Neural progenitor cell (in vitro differentiated cells): ENCODE measurements at regions not wholly inside any gene's neighbourhood (a gene's known extent, or its start where the extent isn't known, plus 50 kb on each side); places are given as distances from the start of the nearest gene placed in this dataset.

Experiments
- DNase-seq: peaks from one replicate; pipeline ENCODE4 v3.0.0-alpha.2; 2016; ENCODE audit warnings: low spot score
- H2AFZ ChIP-seq: fragments of 200-600 bp; sonication (generic); replicated peaks from 2 replicates; pipeline ENCODE4 v1.6.1; 2016; ENCODE audit warnings: antibody characterized with exemption
- H3F3A ChIP-seq: fragments of 200-600 bp; sonication (generic); 2 replicates; pipeline ENCODE4 v1.6.1; 2016; ENCODE audit warnings: antibody characterized with exemption, low read depth
- H3K27ac ChIP-seq: fragments of 200-600 bp; sonication (generic); 2 replicates; pipeline ENCODE4 v1.5.1; 2016; ENCODE audit warnings: mild to moderate bottlenecking
- H3K27me3 ChIP-seq: fragments of 200-600 bp; sonication (generic); 2 replicates; pipeline ENCODE4 v1.6.1; 2016; ENCODE audit warnings: mild to moderate bottlenecking, moderate library complexity
- H3K36me3 ChIP-seq: fragments of 200-600 bp; sonication (generic); 2 replicates; pipeline ENCODE4 v1.5.1; 2016
- H3K4me1 ChIP-seq: fragments of 200-600 bp; sonication (generic); 2 replicates; pipeline ENCODE4 v1.6.1; 2016; ENCODE audit warnings: mixed run types
- H3K4me2 ChIP-seq: fragments of 200-600 bp; sonication (generic); 2 replicates; pipeline ENCODE4 v1.6.1; 2016
- H3K4me3 ChIP-seq: fragments of 200-600 bp; sonication (generic); 2 replicates; pipeline ENCODE4 v1.5.1; 2016
- H3K79me2 ChIP-seq: fragments of 200-600 bp; sonication (generic); 2 replicates; pipeline ENCODE4 v1.6.1; 2016; ENCODE audit warnings: low read depth
- H3K9ac ChIP-seq: fragments of 200-600 bp; sonication (generic); 2 replicates; pipeline ENCODE4 v1.6.1; 2016
- H3K9me3 ChIP-seq: fragments of 200-600 bp; sonication (generic); 2 replicates; pipeline ENCODE4 v1.5.1; 2016; ENCODE audit warnings: low read depth
- H4K20me1 ChIP-seq: fragments of 200-600 bp; sonication (generic); 2 replicates; pipeline ENCODE4 v1.6.1; 2016; ENCODE audit warnings: low read depth
- H3K27ac Mint-ChIP-seq: 3 replicates; pipeline ENCODE4 v1.8.0; 2021; ENCODE audit warnings: mixed read lengths
- H3K27me3 Mint-ChIP-seq: 2 replicates; pipeline ENCODE4 v1.8.0; 2022; ENCODE audit warnings: low read depth, mild to moderate bottlenecking, inconsistent platforms, moderate library complexity, mixed read lengths; ENCODE audit not compliant: insufficient read depth
- H3K36me3 Mint-ChIP-seq: 3 replicates; pipeline ENCODE4 v1.8.0; 2021; ENCODE audit warnings: mixed read lengths
- H3K4me1 Mint-ChIP-seq: 3 replicates; pipeline ENCODE4 v1.8.0; 2021; ENCODE audit warnings: mixed read lengths
- H3K4me3 Mint-ChIP-seq: 3 replicates; pipeline ENCODE4 v1.8.0; 2021; ENCODE audit warnings: mild to moderate bottlenecking, moderate library complexity, mixed read lengths
- H3K9me3 Mint-ChIP-seq: 3 replicates; pipeline ENCODE4 v1.8.0; 2020; ENCODE audit warnings: mixed read lengths
- EZH2 ChIP-seq: fragments of 200-600 bp; sonication (generic); IDR thresholded peaks from 2 replicates; pipeline ENCODE4 v1.6.1; 2017; ENCODE audit warnings: antibody characterized with exemption, mild to moderate bottlenecking, moderate library complexity
- EZH2phosphoT487 ChIP-seq: fragments of 200-600 bp; sonication (generic); IDR thresholded peaks from 2 replicates; pipeline ENCODE4 v1.6.1; 2017; ENCODE audit warnings: antibody characterized with exemption
- TF ChIP-seq, protein P1 (sequence below): fragments of 200-600 bp; sonication (generic); IDR thresholded peaks from 2 replicates; pipeline ENCODE4 v1.5.1; 2017; ENCODE audit warnings: antibody characterized with exemption, mild to moderate bottlenecking

DNA sequence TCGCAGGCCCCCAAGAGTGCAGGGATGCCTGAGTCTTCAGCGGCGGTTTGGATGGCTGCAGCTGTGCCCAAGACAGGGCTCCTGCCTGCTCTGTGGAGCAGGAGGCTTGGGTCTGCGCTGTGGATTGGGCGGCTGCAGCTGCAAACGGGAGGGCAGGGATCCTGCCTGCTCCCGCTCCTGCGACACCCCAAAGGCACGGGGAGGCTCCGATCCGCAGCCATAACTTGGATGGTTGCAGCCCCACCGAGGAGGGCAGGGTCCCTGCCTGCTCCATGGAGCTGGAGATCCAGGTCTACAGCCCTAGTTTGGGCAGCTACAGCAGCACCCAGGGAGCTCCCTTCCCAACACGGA, 898.8 kb upstream of the NEGR1 start:
- Histone ChIP-seq H3K27me3 (no peaks in the 10 kb centered on the region), H4K20me1 (no peaks in the 10 kb centered on the region), H3K27ac (no peak overlapping the region), H3K4me1 (no peaks in the 10 kb centered on the region), H3K4me2 (no peak overlapping the region), H3F3A (no peaks in the 10 kb centered on the region), H2AFZ (no peak overlapping the region), H3K9ac (no peak overlapping the region), H3K79me2 (no peaks in the 10 kb centered on the region), H3K4me3 (no peak overlapping the region), H3K9me3 (no peaks in the 10 kb centered on the region), H3K36me3 (no peaks in the 10 kb centered on the region)
- H3K27me3 Mint-ChIP-seq: peaks cover 3% of the 10 kb centered on the region
- H3K9me3 Mint-ChIP-seq: no peaks in the 10 kb centered on the region
- no peak for DNase-seq
- TF ChIP-seq, protein P1, sequence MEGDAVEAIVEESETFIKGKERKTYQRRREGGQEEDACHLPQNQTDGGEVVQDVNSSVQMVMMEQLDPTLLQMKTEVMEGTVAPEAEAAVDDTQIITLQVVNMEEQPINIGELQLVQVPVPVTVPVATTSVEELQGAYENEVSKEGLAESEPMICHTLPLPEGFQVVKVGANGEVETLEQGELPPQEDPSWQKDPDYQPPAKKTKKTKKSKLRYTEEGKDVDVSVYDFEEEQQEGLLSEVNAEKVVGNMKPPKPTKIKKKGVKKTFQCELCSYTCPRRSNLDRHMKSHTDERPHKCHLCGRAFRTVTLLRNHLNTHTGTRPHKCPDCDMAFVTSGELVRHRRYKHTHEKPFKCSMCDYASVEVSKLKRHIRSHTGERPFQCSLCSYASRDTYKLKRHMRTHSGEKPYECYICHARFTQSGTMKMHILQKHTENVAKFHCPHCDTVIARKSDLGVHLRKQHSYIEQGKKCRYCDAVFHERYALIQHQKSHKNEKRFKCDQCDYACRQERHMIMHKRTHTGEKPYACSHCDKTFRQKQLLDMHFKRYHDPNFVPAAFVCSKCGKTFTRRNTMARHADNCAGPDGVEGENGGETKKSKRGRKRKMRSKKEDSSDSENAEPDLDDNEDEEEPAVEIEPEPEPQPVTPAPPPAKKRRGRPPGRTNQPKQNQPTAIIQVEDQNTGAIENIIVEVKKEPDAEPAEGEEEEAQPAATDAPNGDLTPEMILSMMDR: no peak
- TF ChIP-seq EZH2phosphoT487: no peak
- no peak overlapping the region for H3K4me3 Mint-ChIP-seq
- no peaks in the 10 kb centered on the region for H3K4me1 Mint-ChIP-seq
- no peak overlapping the region for H3K27ac Mint-ChIP-seq
- H3K36me3 Mint-ChIP-seq: no peaks in the 10 kb centered on the region

DNA sequence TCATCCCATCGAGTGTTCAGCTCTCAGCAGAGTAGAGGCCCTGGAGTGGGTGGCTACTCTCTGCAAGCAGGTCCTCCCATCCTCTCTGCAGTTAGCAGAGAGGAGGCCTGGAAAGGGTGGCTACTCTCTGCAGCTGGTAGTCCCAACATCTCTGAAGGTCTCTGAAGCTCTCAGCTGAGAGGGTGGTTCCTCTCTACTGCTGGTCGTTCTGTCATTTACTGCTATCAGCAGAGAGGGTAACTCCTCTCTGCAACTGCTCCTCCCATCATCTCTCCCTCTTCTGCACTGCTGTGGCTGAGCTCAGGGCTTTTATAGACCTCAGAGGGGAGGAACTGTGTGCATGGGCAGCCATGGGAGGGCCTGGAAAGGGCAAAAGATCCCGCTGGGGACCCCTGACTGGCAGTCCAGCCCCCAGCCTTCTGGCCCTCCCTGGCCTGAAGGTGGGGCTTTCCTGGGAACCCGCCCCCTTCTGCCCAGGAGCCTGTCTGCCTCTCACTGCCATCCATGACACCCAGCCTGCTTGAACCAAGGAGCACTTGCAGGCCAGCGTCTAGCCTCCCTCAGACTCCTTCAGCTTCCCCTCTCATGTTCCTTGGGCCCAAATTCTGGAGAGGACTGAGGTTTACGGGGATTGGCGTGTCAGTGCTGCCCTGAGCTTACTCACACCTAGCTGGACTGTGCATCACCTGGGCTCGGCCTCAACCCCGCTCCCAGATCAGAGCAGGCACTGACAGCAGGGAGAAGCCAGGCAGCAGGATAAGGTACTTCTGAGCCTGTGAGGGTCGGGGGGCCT, 898.3 kb upstream of the NEGR1 start:
- H2AFZ ChIP-seq: peak overlapping the region; percentile 63

DNA sequence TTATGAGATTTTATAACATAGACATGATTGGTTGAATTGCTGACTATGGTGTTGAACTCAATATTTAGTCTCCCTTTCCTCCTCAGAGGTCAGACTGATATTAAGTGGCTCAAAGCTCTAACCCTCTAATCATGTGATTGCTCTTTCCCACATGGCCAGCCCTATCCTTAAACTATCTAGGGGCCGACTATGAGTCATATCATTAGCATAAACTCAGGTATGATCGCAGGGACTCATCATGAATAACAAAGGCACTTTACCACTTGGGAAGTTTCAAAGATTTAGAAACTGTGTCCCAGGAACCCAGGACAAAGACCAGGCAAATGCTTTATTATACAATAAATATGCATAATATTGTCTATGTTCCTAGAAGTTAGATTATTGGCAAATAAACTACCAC, 894.6 kb upstream of the NEGR1 start:
- no peaks in the 10 kb centered on the region for H3K4me1 Mint-ChIP-seq
- H3K4me1 ChIP-seq: no peaks in the 10 kb centered on the region
- H2AFZ ChIP-seq: no peak overlapping the region
- H4K20me1 ChIP-seq: no peaks in the 10 kb centered on the region
- no peak for DNase-seq
- H3K36me3 ChIP-seq: no peaks in the 10 kb centered on the region
- H3K27ac Mint-ChIP-seq: no peak overlapping the region
- TF ChIP-seq EZH2phosphoT487 (no peak), EZH2 (no peak)
- TF ChIP-seq, protein P1: no peak
- peaks cover 3% of the 10 kb centered on the region for H3K27me3 Mint-ChIP-seq
- H3K36me3 Mint-ChIP-seq: no peaks in the 10 kb centered on the region
- no peaks in the 10 kb centered on the region for H3K9me3 ChIP-seq
- H3K4me2 ChIP-seq: no peak overlapping the region
- no peak overlapping the region for H3K9ac ChIP-seq
- H3K4me3 Mint-ChIP-seq: no peak overlapping the region
- H3K79me2 ChIP-seq: no peaks in the 10 kb centered on the region
- H3K4me3 ChIP-seq: no peak overlapping the region
- H3K9me3 Mint-ChIP-seq: no peaks in the 10 kb centered on the region
- no peak overlapping the region for H3K27ac ChIP-seq
- no peaks in the 10 kb centered on the region for H3F3A ChIP-seq
- H3K27me3 ChIP-seq: no peaks in the 10 kb centered on the region

More for the DNA sequence above, 898.3 kb upstream of the NEGR1 start:
- Histone ChIP-seq H3K4me2 (no peak overlapping the region), H3K4me3 (no peak overlapping the region), H3F3A (no peaks in the 10 kb centered on the region), H3K27me3 (no peaks in the 10 kb centered on the region), H3K9me3 (no peaks in the 10 kb centered on the region), H3K36me3 (no peaks in the 10 kb centered on the region), H3K79me2 (no peaks in the 10 kb centered on the region), H3K4me1 (no peaks in the 10 kb centered on the region), H4K20me1 (no peaks in the 10 kb centered on the region), H3K27ac (no peak overlapping the region), H3K9ac (no peak overlapping the region)
- DNase-seq: no peak
- H3K27me3 Mint-ChIP-seq: peaks cover 3% of the 10 kb centered on the region
- no peak overlapping the region for H3K27ac Mint-ChIP-seq
- H3K4me1 Mint-ChIP-seq: no peaks in the 10 kb centered on the region
- TF ChIP-seq, protein P1: no peak
- TF ChIP-seq EZH2 (no peak), EZH2phosphoT487 (no peak)
- no peaks in the 10 kb centered on the region for H3K9me3 Mint-ChIP-seq
- H3K4me3 Mint-ChIP-seq: no peak overlapping the region
- no peaks in the 10 kb centered on the region for H3K36me3 Mint-ChIP-seq
